ENCODE measurements at regions not wholly inside any gene's neighbourhood (a gene's known extent, or its start where the extent isn't known, plus 50 kb on each side); places are given as distances from the start of the nearest gene placed in this dataset.

DNA sequence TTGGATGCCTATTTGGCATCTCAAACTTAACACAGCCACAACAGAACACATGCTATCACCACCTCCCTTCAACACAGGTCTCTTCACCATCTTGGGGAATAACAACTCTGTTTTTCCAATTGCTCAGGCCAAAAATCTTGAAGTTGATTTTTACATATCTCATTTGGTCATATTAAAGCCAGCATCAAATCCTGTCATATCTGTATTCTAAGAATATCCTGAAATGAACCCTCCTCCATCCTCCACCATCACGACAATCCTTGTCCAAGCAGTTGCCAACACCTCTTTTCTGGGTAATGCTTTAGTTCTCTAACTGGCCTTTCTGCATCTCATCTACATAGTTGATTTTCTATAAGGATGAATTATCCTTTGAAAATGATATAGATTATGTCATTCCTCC lies 168.7 kb downstream of the GPR37 start:
- no peak overlapping the region for H3K27ac ChIP-seq
- TF ChIP-seq, protein P1, sequence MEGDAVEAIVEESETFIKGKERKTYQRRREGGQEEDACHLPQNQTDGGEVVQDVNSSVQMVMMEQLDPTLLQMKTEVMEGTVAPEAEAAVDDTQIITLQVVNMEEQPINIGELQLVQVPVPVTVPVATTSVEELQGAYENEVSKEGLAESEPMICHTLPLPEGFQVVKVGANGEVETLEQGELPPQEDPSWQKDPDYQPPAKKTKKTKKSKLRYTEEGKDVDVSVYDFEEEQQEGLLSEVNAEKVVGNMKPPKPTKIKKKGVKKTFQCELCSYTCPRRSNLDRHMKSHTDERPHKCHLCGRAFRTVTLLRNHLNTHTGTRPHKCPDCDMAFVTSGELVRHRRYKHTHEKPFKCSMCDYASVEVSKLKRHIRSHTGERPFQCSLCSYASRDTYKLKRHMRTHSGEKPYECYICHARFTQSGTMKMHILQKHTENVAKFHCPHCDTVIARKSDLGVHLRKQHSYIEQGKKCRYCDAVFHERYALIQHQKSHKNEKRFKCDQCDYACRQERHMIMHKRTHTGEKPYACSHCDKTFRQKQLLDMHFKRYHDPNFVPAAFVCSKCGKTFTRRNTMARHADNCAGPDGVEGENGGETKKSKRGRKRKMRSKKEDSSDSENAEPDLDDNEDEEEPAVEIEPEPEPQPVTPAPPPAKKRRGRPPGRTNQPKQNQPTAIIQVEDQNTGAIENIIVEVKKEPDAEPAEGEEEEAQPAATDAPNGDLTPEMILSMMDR (conservative IDR thresholded peaks at IDR 0.05), result no peak

- H3K27ac ChIP-seq, result no peak overlapping the region
- TF ChIP-seq, protein P1 (conservative IDR thresholded peaks at IDR 0.05), result no peak
Observed at GRCh38 chr7:124590814-124591213, 174.8 kb downstream of the GPR37 start.

- no peak overlapping the region for H3K27ac ChIP-seq
- TF ChIP-seq, protein P1 (conservative IDR thresholded peaks at IDR 0.05), result no peak
Observed at GRCh38 chr7:124577256-124577655, 188.3 kb downstream of the GPR37 start.

- TF ChIP-seq, protein P1 (conservative IDR thresholded peaks at IDR 0.05), result no peak
- H3K27ac ChIP-seq, result no peak overlapping the region
Observed at GRCh38 chr7:124575176-124575575, 190.4 kb downstream of the GPR37 start.

DNA sequence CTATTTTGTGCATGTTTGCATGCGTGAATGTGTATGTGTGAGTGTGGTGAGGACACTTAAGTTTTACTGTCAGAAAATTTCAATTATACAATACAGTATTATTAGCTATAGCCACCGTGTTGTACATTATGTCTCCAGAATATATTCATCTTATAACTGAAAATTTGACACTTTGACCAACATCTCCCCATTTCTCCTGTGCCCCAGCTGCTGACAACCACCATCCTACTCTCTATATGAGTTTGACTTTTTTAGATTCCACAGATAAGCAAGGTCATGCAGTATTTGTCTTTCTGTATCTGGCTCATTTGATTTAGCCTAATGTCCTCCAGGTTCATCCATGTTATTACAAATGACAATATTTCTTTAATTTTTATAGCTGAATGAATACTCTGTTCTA lies 195.0 kb downstream of the GPR37 start:
- H3K27ac ChIP-seq, result no peak overlapping the region
- TF ChIP-seq, protein P1 (conservative IDR thresholded peaks at IDR 0.05), result no peak

DNA sequence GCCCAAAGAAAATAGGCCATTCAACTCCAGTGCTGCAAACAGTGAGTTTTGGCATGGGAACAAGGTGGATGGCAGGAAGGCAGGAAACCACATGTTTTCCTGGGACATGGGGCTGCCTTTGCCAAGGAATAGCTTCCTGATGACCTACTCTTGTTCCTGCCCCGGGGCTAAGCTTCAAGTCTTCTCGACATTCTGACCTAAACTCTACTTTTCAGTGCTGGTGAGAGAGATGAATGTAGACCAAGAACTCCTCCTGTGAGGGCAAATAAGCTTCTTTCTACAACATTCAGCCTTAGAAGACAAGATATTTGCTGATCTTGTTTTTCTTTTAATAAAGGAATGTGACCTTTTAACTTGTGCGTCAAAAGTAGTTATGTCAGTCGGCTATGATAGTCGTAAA lies 199.0 kb downstream of the GPR37 start:
- TF ChIP-seq, protein P1 (conservative IDR thresholded peaks at IDR 0.05), result no peak
- H3K27ac ChIP-seq, result no peak overlapping the region

- H3K27ac ChIP-seq, result peak overlapping the region; percentile 3; the same call in 1 of the 2 replicates
- TF ChIP-seq, protein P1 (conservative IDR thresholded peaks at IDR 0.05), result no peak
Observed at GRCh38 chr7:124557587-124557986, 208.0 kb downstream of the GPR37 start.
